Tibial nerve (tissue), 3 donors: ENCODE measurements at regions not wholly inside any gene's neighbourhood (a gene's known extent, or its start where the extent isn't known, plus 50 kb on each side); places are given as distances from the start of the nearest gene placed in this dataset.
"Not testable (repeated sequence)": the region's sequence is repeated elsewhere in the genome, so short reads cannot be mapped to it uniquely, and the experiment has no call there.

Experiments used
- CTCF ChIP-seq, 5 experiments: fragments of 200-600 bp in 3 of 5; fragments of 450-650 bp in 2 of 5; sonication (generic) in 3 of 5; IDR thresholded peaks; one replicate each; pipeline ENCODE4 v1.5.1; 2016 to 2019; ENCODE audit warnings: antibody characterized with exemption in 5 of 5, mild to moderate bottlenecking in 3 of 5, moderate library complexity in 2 of 5
- POLR2A ChIP-seq, 2 donors: fragments of 450-650 bp; IDR thresholded peaks; one replicate each; pipeline ENCODE4 v1.6.1; 2017; ENCODE audit warnings: antibody characterized with exemption in 2 of 2, mild to moderate bottlenecking in 2 of 2, moderate library complexity in 2 of 2

DNA sequence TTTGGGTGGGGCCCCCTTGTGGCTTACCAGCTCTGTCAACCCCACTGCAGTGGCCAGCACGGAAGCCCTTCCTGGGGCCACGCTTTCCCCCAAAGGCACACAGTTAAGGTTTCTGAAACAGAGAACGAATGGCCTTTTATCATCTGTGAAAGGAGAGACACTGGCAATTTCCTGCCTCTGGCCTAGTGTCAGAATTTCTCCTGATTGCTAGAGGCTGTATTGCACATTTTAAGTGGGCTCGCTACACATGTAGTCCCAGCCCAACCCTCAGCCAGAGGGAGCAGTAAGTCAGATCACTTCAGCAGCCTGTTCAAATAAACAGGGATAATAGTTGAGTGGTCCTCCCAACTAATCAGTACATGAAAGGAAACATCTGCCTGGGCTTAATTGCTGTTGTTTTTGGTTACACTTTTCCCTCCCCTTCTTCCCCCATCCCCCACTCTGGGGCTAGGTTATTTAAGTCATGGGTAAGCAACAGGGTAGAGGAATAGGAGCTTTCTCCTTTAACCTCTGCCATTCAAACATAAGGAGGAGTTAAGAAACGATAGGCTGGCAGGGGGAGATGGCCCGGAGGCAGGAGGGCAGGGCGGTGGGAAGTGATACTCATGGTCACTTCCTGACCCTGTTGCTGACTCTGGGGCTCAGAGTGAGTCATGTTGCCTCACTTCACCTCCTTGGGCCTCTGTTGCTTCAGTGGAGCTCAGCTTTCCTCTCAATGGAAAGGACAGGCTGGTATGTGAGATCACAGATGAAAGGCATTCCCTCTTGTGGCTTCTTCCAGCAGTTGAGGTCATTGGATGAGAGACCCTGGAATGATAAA, 89.3 kb upstream of the IKBKE start:
- not testable (repeated sequence) for TF ChIP-seq POLR2A, CTCF (IDR thresholded peaks at IDR 0.05)
